Caco-2 (cell line): ENCODE measurements at regions not wholly inside any gene's neighbourhood (a gene's known extent, or its start where the extent isn't known, plus 50 kb on each side); places are given as distances from the start of the nearest gene placed in this dataset.

Experiments
- BruUV-seq: library from RNA; stranded (reverse); fragments of 400-500 nt; replicated peaks from 2 replicates; lab custom pipeline; 2021; lab: Mats Ljungman, UMichigan
- CTCF ChIA-PET: fragments of 300-600 bp; sonication (Branson Sonifier 250); formaldehyde crosslinking; loops from one replicate; lab custom pipeline; 2022; ENCODE audit warnings: antibody characterized with exemption; lab: Charles Lee
- POLR2A ChIA-PET: fragments of 300-600 bp; sonication (Branson Sonifier 250); formaldehyde crosslinking; loops from one replicate; lab custom pipeline; 2022; ENCODE audit warnings: antibody characterized with exemption; lab: Charles Lee
- DNase-seq, 2 experiments: peaks; one replicate each; pipeline versions ENCODE4 v3.0.0 to v3.0.0-alpha.2; 2020 to 2022
- H3K27me3 ChIP-seq: replicated peaks from 2 replicates; pipeline ENCODE4 v1.6.0; 2011; ENCODE audit warnings: low read length; ENCODE audit not compliant: control insufficient read depth, insufficient read depth
- H3K36me3 ChIP-seq: 2 replicates; pipeline ENCODE4 v1.5.1; 2011; ENCODE audit warnings: low read length; ENCODE audit not compliant: control insufficient read depth, insufficient read depth
- H3K4me1 ChIP-seq: fragments of 250-450 bp; sonication (Bioruptor Pico); 2 replicates; pipeline ENCODE4 v1.5.1; 2020; ENCODE audit warnings: mild to moderate bottlenecking
- H3K4me3 ChIP-seq: 2 replicates; pipeline ENCODE4 v1.5.1; 2011; ENCODE audit warnings: low read depth, mild to moderate bottlenecking, control low read depth, low read length
- H3K9me3 ChIP-seq: fragments of 250-450 bp; sonication (Bioruptor Pico); 2 replicates; pipeline ENCODE4 v1.5.1; 2020; ENCODE audit warnings: mild to moderate bottlenecking, moderate library complexity
- H3K27ac Mint-ChIP-seq: one replicate; pipeline ENCODE4 v1.8.0; 2022; ENCODE audit warnings: mixed read lengths; ENCODE audit not compliant: unreplicated experiment
- H3K27me3 Mint-ChIP-seq: one replicate; pipeline ENCODE4 v1.8.0; 2022; ENCODE audit warnings: mixed read lengths; ENCODE audit not compliant: insufficient read depth, unreplicated experiment
- H3K36me3 Mint-ChIP-seq: one replicate; pipeline ENCODE4 v1.8.0; 2022; ENCODE audit warnings: mild to moderate bottlenecking, mixed read lengths; ENCODE audit not compliant: insufficient read depth, unreplicated experiment
- H3K4me1 Mint-ChIP-seq: one replicate; pipeline ENCODE4 v1.8.0; 2022; ENCODE audit warnings: low read depth, mixed read lengths; ENCODE audit not compliant: unreplicated experiment
- H3K4me3 Mint-ChIP-seq: one replicate; pipeline ENCODE4 v1.8.0; 2022; ENCODE audit warnings: mild to moderate bottlenecking, moderate library complexity, mixed read lengths; ENCODE audit not compliant: unreplicated experiment
- H3K9me3 Mint-ChIP-seq: one replicate; pipeline ENCODE4 v1.8.0; 2022; ENCODE audit warnings: mixed read lengths; ENCODE audit not compliant: unreplicated experiment
- intact Hi-C: fragments of 100-400 bp; cut with micrococcal nuclease; formaldehyde crosslinking; loops from one replicate; pipeline ENCODE4 v1.10.0; 2022; ENCODE audit not compliant: unreplicated experiment
- TF ChIP-seq, protein P1 (sequence below), 2 experiments: fragments of 200-600 bp in 1 of 2; IDR thresholded peaks; 1 replicate in 1 of 2; 2 replicates in 1 of 2; pipeline versions ENCODE4 v1.5.1 to v1.8.0; 2011 to 2022; ENCODE audit warnings: antibody characterized with exemption in 1 of 2, control low read depth in 1 of 2, inconsistent platforms in 1 of 2, low read depth in 1 of 2, low read length in 1 of 2, mild to moderate bottlenecking in 1 of 2, moderate library complexity in 1 of 2; ENCODE audit not compliant: insufficient read depth in 1 of 2, severe bottlenecking in 1 of 2, unreplicated experiment in 1 of 2

DNA sequence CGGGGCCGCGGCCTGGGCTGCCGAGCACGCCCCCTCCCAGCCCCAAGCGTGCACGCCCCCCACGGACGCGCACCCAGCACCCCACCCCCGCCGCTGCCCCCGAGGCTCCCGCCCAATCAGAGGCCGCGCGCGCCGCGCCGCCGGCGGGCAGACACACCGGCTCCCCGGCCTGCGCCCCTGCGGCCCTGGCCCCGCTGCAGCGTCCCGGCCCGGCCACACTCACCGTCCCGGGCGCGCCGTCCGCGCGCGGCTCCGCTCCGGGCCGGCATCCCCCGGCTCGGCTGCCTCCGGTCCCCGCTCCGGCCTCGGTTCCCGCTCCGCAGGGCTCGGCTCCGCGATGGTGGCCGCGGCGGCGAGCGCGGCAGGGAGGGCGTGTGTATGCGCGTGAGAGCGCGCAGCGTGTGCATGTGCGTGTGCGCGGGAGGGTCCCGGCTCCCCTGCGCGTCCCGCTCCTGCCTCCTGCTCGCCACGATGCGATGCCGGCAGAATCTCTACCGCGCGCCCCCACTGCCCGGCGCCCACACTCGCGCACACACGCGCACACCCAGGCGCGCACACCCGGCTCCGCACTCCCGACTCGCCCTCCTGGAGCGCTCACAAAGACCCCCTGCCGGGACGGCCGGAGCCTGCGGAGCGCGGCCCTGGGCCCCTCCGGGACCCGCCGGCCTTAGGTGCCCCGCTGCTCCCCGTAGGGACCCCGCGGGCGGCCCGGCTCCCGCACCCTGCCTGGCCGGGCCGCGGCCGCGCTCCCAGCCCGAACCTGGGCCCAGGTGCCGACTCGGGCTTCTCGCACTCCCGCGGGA, 186.5 kb upstream of the LINGO1 start:
- Histone ChIP-seq H3K4me1 (0 out of 2 replicates have a peak, but pooled peaks cover 4% of the 10 kb centered on the region), H3K9me3 (no peaks in the 10 kb centered on the region), H3K4me3 (peak overlapping the region; percentile 28), H3K27me3 (peaks cover 3% of the 10 kb centered on the region), H3K36me3 (no peaks in the 10 kb centered on the region)
- H3K9me3 Mint-ChIP-seq, result no peaks in the 10 kb centered on the region
- no peaks in the 10 kb centered on the region for H3K4me1 Mint-ChIP-seq
- H3K36me3 Mint-ChIP-seq, result no peaks in the 10 kb centered on the region
- ChIA-PET POLR2A (no interaction called here), CTCF (interaction anchor here (0.7 to 2.9 kb wide), 4 partner anchors 10 to 276 kb away, joined by 3 to 34 read pairs (median 4); partner anchors contain the start of gene LINGO1)
- BruUV-seq, result no TSS peak
- no peak for DNase-seq
- intact Hi-C loops, result no loop called here
- H3K27me3 Mint-ChIP-seq, result peaks cover 22% of the 10 kb centered on the region
- no peak overlapping the region for H3K27ac Mint-ChIP-seq
- TF ChIP-seq, protein P1, sequence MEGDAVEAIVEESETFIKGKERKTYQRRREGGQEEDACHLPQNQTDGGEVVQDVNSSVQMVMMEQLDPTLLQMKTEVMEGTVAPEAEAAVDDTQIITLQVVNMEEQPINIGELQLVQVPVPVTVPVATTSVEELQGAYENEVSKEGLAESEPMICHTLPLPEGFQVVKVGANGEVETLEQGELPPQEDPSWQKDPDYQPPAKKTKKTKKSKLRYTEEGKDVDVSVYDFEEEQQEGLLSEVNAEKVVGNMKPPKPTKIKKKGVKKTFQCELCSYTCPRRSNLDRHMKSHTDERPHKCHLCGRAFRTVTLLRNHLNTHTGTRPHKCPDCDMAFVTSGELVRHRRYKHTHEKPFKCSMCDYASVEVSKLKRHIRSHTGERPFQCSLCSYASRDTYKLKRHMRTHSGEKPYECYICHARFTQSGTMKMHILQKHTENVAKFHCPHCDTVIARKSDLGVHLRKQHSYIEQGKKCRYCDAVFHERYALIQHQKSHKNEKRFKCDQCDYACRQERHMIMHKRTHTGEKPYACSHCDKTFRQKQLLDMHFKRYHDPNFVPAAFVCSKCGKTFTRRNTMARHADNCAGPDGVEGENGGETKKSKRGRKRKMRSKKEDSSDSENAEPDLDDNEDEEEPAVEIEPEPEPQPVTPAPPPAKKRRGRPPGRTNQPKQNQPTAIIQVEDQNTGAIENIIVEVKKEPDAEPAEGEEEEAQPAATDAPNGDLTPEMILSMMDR (IDR thresholded peaks at IDR 0.05; ENCODE audit: insufficient read depth in 1 of 2, low read depth in 1 of 2, low read length in 1 of 2, severe bottlenecking in 1 of 2, unreplicated experiment in 1 of 2), result no peak
- peak overlapping the region; percentile 49 for H3K4me3 Mint-ChIP-seq

DNA sequence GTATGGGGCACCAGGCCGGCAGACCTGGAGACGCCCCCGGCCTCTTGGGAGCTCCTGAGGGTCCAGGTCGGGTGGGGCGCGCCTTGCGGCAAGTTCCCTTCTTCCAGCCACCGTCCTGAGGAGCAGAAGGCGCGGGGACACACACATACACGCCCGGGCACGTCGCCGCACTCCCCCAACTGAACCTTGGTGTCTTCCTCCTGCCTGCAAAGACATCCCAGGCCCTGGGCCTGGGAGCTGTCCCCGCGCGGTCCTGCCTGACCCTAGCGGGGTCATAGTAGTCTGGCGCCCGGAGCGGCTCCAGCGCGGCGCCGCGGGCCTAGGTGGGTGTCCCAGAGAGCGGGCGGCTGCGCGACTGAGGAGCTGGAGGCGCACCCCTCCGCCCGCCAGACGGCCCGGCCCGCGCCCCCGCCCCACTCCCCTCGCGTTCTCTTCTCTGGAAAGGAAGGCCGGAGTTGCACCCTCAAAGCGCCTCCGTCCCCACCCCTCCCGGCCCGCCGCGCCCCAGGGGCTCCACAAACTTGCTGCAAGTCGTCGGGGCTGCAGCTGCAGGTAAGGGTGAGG, 185.9 kb upstream of the LINGO1 start:
- DNase-seq, result no peak
- Histone ChIP-seq H3K9me3 (no peaks in the 10 kb centered on the region), H3K4me1 (0 out of 2 replicates have a peak, but pooled peaks cover 4% of the 10 kb centered on the region), H3K4me3 (no peak overlapping the region), H3K36me3 (no peaks in the 10 kb centered on the region), H3K27me3 (peaks cover 3% of the 10 kb centered on the region)
- Mint-ChIP-seq H3K4me1 (no peaks in the 10 kb centered on the region), H3K27ac (no peak overlapping the region), H3K27me3 (peaks cover 22% of the 10 kb centered on the region), H3K36me3 (no peaks in the 10 kb centered on the region), H3K4me3 (peak overlapping the region; percentile 20), H3K9me3 (no peaks in the 10 kb centered on the region)
- BruUV-seq, result no TSS peak
- intact Hi-C loops, result no loop called here
- POLR2A ChIA-PET, result no interaction called here
- CTCF ChIA-PET, result no interaction called here
- TF ChIP-seq, protein P1 (IDR thresholded peaks at IDR 0.05; ENCODE audit: insufficient read depth in 1 of 2, low read depth in 1 of 2, low read length in 1 of 2, severe bottlenecking in 1 of 2, unreplicated experiment in 1 of 2), result no peak

DNA sequence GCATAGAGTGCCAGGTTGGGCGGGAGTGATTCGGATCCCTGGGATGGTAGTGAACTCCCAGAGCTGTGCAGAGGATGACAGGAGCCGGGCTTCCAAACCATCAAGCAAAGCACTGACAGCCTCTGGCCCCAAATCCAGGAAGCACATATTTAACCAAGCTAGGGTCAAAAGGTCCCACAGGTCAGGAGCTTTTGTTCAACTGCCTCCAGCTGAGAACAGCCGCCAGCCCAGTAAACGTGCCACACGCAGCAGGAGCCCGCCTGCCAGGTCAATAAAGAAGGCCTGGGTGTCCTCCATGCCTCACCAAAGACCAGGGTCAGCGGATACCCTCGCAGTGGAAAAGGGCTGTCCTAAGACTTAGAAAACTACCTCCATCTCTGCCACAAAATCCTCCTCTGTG, 184.7 kb upstream of the LINGO1 start:
- peaks cover 22% of the 10 kb centered on the region for H3K27me3 Mint-ChIP-seq
- CTCF ChIA-PET, result no interaction called here
- H3K27me3 ChIP-seq, result peaks cover 3% of the 10 kb centered on the region

More for the DNA sequence above, 184.7 kb upstream of the LINGO1 start:
- Mint-ChIP-seq H3K4me1 (no peaks in the 10 kb centered on the region), H3K9me3 (no peaks in the 10 kb centered on the region), H3K4me3 (peak overlapping the region; percentile 20), H3K27ac (no peak overlapping the region), H3K36me3 (no peaks in the 10 kb centered on the region)
- BruUV-seq, result no TSS peak
- Histone ChIP-seq H3K36me3 (no peaks in the 10 kb centered on the region), H3K4me1 (0 out of 2 replicates have a peak, but pooled peaks cover 4% of the 10 kb centered on the region), H3K4me3 (no peak overlapping the region), H3K9me3 (no peaks in the 10 kb centered on the region)
- TF ChIP-seq, protein P1 (IDR thresholded peaks at IDR 0.05; ENCODE audit: insufficient read depth in 1 of 2, low read depth in 1 of 2, low read length in 1 of 2, severe bottlenecking in 1 of 2, unreplicated experiment in 1 of 2), result no peak
- intact Hi-C loops, result no loop called here
- POLR2A ChIA-PET, result no interaction called here
- no peak for DNase-seq
